Fibroblast of peridontal ligament (primary cell): ENCODE measurements at regions not wholly inside any gene's neighbourhood (a gene's known extent, or its start where the extent isn't known, plus 50 kb on each side); places are given as distances from the start of the nearest gene placed in this dataset.
"Not testable (repeated sequence)": the region's sequence is repeated elsewhere in the genome, so short reads cannot be mapped to it uniquely, and the experiment has no call there.

ENCODE experiments used
- DNase-seq: peaks from one replicate; pipeline ENCODE4 v3.0.0-alpha.2; 2010; ENCODE audit errors: extremely low read depth

- DNase-seq, result no peak
Measured at GRCh38 chr7:142534726-142535122, 214.5 kb upstream of the PRSS1 start.

GRCh38 chr7:142533920-142534319 is 215.4 kb upstream of the PRSS1 start:
- no peak for DNase-seq

- no peak for DNase-seq
Measured at GRCh38 chr7:142529591-142529990, 219.7 kb upstream of the PRSS1 start.

GRCh38 chr7:142528608-142529408 is 220.5 kb upstream of the PRSS1 start:
- no peak for DNase-seq

GRCh38 chr7:142523821-142524460 is 225.3 kb upstream of the PRSS1 start:
- peak; percentile 66 for DNase-seq

GRCh38 chr7:142522735-142523134 is 226.5 kb upstream of the PRSS1 start:
- DNase-seq, result no peak

GRCh38 chr7:142520885-142521284 is 228.4 kb upstream of the PRSS1 start:
- not testable (repeated sequence) for DNase-seq

- not testable (repeated sequence) for DNase-seq
Measured at GRCh38 chr7:142520455-142520854, 228.8 kb upstream of the PRSS1 start.

GRCh38 chr7:142519079-142520078 is 229.9 kb upstream of the PRSS1 start:
- DNase-seq, result peak; percentile 51

- peak; percentile 78 for DNase-seq
Measured at GRCh38 chr7:142516038-142516501, 233.2 kb upstream of the PRSS1 start.

GRCh38 chr7:142514716-142515115 is 234.6 kb upstream of the PRSS1 start:
- not testable (repeated sequence) for DNase-seq

GRCh38 chr7:142513178-142513955 is 235.9 kb upstream of the PRSS1 start:
- peak; percentile 56 for DNase-seq

- no peak for DNase-seq
Measured at GRCh38 chr7:142511801-142512200, 237.5 kb upstream of the PRSS1 start.

- DNase-seq, result no peak
Measured at GRCh38 chr7:142511374-142511773, 237.9 kb upstream of the PRSS1 start.

GRCh38 chr7:142509235-142509634 is 240.0 kb upstream of the PRSS1 start:
- DNase-seq, result not testable (repeated sequence)

GRCh38 chr7:142508251-142508650 is 241.0 kb upstream of the PRSS1 start:
- no peak for DNase-seq

GRCh38 chr7:142507799-142508198 is 241.5 kb upstream of the PRSS1 start:
- no peak for DNase-seq

GRCh38 chr7:142507066-142507465 is 242.2 kb upstream of the PRSS1 start:
- not testable (repeated sequence) for DNase-seq

GRCh38 chr7:142506601-142507000 is 242.7 kb upstream of the PRSS1 start:
- DNase-seq, result no peak

- not testable (repeated sequence) for DNase-seq
Measured at GRCh38 chr7:142503949-142504348, 245.3 kb upstream of the PRSS1 start.

- no peak for DNase-seq
Measured at GRCh38 chr7:142503036-142503435, 245.2 kb upstream of the PRSS58 start.
